HG02610 (cell line): ENCODE measurements at regions not wholly inside any gene's neighbourhood (a gene's known extent, or its start where the extent isn't known, plus 50 kb on each side); places are given as distances from the start of the nearest gene placed in this dataset.
"Not testable (repeated sequence)": the region's sequence is repeated elsewhere in the genome, so short reads cannot be mapped to it uniquely, and the experiment has no call there.

ENCODE experiments used
- ATAC-seq: cut with Tn5 transposase; IDR thresholded peaks from one replicate; pipeline ENCODE4 v1.9.1; 2021; ENCODE audit warnings: mild to moderate bottlenecking, moderate library complexity; ENCODE audit not compliant: unreplicated experiment

- peak; percentile 67 for ATAC-seq
Measured at GRCh38 chr3:191958980-191959671, 498.2 kb downstream of the PYDC2 start.

GRCh38 chr3:191959876-191960413 lies 499.0 kb downstream of the PYDC2 start:
- ATAC-seq: no peak

- no peak for ATAC-seq
Measured at GRCh38 chr3:191961022-191961421, 500.1 kb downstream of the PYDC2 start.

DNA sequence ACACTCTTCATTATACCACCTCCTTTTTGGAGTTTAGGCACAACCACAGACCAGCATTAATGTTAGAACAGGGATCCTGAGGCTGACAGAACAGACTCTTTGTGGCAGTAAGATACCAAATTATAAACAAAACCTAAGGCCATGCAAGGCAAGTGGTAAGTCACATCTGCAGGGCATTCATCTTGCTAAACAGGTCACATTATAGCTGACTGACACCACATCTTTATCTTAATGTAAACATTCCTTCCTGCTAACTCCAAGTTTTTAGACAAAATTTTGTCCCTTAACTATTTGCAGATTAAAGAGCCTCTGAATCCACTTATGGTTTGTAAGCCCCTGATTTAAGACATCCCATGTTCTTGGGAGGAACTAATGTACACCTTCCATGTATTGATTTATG lies 500.6 kb downstream of the PYDC2 start:
- ATAC-seq: no peak

DNA sequence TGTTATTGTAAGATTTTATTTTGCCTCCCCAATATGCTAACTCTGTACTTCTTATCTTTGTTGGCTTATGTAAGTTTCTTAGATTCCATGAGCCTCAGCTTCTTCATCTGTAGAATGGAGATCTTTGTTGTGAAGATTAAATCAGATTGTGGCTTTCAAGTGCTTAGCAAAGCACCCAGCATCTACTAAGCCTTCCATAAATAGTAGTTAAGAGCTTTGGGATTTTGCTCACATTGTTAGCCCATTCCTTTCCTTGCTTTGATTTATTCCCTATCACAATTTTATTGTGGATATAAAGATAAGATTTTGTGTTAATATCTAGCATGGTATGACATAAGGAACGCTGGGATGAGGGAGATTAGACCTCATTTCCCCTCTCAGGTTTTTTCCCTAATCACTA lies 501.4 kb downstream of the PYDC2 start:
- ATAC-seq: no peak

DNA sequence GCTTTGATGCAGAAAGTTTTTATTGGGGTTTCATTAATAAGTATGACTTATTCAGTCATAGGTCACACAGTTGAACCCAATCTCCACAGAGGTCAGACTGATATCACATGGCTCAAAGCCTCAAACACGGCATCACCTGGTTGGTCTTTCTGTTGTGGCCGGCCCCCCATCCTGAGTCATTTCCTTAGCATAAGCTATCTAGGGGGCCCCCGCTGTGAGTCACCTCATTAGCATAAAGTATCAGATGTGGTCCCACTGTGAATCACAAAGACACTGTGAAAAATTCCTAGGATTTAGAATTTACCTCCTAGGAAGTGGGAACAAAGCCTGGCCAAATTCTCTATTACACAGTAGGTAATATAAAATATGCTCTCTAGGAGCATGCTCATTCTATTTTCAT lies 502.2 kb downstream of the PYDC2 start:
- ATAC-seq: no peak

GRCh38 chr3:191966556-191966955 lies 505.6 kb downstream of the PYDC2 start:
- ATAC-seq: no peak

DNA sequence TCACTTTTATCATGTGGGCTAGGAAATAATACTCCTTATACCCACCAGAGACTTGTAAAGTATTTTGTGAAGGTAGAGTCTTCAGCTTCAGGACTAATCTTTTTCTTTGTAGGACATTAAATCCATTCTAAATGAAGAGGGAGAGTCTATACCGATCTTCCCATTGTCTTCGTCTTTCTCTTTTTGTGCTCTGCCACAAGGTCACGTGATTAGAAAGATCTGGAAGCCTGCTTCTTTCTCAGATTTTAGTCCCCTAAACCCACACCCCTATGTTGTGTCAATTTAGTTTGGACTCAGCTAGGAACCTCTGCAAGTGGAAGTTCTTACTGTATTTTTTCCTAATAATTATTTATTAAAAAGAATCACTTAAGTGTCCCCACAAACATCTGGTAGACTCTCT lies 507.3 kb downstream of the PYDC2 start:
- no peak for ATAC-seq

DNA sequence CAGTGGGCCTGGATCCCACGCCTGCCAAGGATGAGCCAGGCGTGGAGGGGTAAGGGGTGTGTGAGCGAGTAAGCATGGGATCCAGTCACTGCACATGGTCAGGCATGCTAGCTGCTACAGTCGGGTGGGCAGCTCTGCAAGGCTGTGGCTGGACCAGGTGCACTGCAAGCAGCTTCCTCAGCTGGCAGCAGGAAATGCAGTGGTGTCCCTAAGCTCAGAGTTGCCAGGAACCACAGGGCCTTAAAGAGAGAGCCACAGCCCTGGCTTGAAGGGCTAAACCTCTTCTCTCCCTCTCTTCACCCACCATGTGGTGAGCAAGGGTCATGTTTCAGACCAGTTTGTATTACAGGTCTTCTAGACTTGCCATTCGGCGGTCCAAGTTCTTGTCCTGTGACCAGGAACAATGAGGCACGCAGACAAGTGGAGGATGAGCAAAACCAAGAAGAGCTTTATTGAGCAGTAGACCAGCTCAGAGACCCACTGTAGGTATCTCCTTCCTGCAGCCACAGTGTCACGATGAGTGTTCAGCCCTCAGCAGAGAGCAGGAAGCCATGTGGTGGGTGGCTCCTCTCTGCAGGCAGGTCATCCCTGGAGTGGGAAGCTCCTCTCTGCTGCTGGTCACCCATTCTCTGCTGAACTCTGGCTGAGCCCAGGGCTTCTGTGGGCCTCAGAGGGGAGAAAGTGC lies 511.9 kb downstream of the PYDC2 start:
- ATAC-seq: no peak

GRCh38 chr3:191973820-191974219 lies 512.9 kb downstream of the PYDC2 start:
- no peak for ATAC-seq

GRCh38 chr3:191975936-191976335 lies 515.0 kb downstream of the PYDC2 start:
- no peak for ATAC-seq

DNA sequence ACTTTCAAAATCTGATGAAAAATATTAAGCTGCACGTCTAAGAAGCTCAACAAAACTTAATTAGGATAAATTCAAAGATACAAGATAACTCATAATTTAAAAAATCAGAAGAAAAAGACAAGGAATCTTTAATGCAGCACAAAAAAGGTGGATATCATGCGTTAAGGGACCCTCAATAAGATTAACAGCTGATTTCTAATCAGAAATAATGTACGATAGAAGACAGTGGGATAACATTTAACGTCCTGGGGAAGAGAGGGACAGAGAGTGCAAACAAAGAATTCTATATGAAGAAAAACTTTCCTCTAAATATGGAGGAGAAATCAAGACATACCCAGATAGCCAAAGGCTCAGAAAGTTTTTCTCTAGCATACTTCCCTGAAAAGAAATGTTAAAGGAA lies 519.5 kb downstream of the PYDC2 start:
- no peak for ATAC-seq

DNA sequence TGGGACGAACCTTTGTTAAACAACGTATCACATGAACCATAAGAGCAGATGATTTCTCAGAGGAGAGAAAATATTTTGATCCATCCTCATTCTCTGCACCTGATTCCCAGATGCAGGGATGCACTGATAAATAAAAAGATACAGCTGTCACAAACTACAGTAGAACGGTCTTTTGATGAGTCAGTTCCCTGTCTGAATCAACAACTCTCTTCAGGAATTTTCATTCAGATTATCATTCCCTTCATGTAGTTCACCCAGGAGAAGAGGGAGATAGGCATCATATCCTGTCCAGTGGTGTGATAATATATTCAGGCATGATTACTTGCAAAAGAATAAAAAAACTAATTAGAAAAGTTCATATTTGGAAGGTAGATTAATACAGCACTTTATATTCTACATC lies 521.5 kb downstream of the PYDC2 start:
- ATAC-seq: no peak

- no peak for ATAC-seq
Measured at GRCh38 chr3:191985691-191986090, 524.7 kb downstream of the PYDC2 start.

- ATAC-seq: no peak
Measured at GRCh38 chr3:191987831-191988350, 526.9 kb downstream of the PYDC2 start.

DNA sequence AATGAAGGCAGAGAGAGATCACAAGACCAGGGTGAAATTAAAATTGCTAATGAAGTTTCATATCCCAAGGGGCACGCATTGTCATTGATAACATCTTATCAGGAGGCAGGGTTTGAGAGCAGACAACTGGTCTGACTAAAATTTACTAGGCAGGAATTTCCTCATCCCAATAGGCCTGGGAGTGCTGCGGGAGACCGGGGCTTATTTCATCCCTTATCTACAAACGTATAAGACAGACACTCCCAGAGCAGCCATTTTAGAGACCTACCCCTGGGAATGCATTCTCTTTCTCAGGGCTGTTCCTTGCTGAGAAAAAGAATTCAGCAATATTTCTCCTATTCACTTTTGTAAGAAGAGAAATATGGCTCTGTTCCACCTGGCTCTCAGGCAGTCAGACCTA lies 533.0 kb downstream of the PYDC2 start:
- ATAC-seq: not testable (repeated sequence)

DNA sequence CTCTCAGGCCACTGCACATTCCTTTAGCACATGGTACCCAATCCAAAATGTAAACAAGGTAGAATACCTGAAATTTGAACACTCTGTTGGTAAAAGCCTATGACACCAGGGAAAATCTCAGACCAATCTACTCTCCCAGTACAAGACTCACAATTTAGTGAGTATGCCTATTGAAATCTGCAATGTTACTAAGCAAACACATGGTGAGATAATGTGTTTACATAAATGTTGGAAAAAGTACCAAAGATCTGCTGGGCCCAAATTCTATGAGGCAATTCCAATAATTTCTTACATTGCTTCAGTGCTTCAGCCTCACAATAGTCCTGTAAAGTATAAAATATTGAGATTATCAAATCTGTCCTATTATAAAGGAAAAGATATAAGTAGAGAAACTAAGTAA lies 536.1 kb downstream of the PYDC2 start:
- no peak for ATAC-seq

- ATAC-seq: no peak
Measured at GRCh38 chr3:191997579-191998268, 536.8 kb downstream of the PYDC2 start.

GRCh38 chr3:192001218-192001617 lies 540.3 kb downstream of the PYDC2 start:
- ATAC-seq: no peak

DNA sequence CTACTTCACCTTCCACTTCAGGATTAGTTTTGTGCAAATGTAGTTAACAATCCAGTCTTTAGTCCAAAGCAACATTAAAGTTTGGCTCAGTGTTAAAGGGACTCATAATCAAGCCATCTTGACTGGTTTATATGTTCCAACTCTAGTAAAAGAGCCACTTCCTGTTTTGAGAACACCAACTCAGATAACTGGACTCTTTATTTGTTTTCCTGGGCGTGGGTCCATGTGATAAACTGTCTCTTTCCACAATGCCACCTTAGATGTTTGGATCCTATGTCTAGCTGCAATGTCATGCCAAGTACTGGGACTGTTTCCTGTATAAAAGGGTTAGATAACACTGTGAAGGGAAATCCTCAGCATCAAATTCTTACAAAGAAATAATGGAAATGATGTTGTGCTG lies 545.0 kb downstream of the PYDC2 start:
- ATAC-seq: no peak

GRCh38 chr3:192009903-192010302 lies 548.9 kb downstream of the PYDC2 start:
- ATAC-seq: no peak

DNA sequence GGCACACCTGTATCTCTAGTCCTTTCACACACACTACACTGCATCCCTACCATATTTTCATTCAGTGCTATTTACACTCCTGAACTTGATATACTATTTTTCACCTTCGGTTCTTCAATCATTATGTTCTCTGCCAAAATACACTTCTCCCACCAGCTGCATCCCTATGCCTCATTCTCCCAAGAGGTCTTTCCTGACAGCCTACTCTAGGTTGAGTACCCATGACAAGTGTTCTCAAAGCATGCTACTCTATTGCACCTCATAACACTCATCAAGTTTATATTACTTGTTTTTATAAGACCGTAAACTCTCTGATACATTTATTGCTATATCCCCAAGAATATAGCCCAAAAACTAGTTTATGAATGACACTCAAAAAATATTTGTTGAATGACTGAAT lies 549.5 kb downstream of the PYDC2 start:
- ATAC-seq: no peak
